ENCODE measurements at regions not wholly inside any gene's neighbourhood (a gene's known extent, or its start where the extent isn't known, plus 50 kb on each side); places are given as distances from the start of the nearest gene placed in this dataset.

DNA sequence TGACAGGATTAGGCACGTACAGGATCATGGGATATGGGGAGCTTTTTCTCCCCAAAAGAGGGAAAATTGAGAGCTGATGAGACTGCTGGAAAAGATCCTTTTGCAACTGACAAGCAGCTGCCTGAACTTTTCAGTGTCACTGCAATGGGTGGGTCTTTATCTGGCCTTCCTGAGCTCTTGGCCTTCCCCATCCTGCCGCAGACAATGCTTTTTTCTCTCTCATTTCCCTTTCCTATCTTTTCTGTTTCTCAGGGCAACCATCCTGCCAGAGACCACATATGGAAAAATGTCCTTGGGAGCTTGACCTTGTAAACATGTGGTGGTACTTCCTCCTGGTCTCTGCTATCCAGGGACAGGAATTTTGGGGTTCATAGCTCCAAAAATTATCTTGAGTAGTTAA lies 75.8 kb downstream of the CALM1 start:
- no peak overlapping the region for H3K4me3 ChIP-seq (ENCODE audit: low read depth, poor library complexity, severe bottlenecking)
- DNase-seq (ENCODE audit: low spot score in 2 of 2), result no peak
- 69 to 78% methylated on average over 2 of the region's 2 CpGs for WGBS, 2 donors
- TF ChIP-seq, protein P1, sequence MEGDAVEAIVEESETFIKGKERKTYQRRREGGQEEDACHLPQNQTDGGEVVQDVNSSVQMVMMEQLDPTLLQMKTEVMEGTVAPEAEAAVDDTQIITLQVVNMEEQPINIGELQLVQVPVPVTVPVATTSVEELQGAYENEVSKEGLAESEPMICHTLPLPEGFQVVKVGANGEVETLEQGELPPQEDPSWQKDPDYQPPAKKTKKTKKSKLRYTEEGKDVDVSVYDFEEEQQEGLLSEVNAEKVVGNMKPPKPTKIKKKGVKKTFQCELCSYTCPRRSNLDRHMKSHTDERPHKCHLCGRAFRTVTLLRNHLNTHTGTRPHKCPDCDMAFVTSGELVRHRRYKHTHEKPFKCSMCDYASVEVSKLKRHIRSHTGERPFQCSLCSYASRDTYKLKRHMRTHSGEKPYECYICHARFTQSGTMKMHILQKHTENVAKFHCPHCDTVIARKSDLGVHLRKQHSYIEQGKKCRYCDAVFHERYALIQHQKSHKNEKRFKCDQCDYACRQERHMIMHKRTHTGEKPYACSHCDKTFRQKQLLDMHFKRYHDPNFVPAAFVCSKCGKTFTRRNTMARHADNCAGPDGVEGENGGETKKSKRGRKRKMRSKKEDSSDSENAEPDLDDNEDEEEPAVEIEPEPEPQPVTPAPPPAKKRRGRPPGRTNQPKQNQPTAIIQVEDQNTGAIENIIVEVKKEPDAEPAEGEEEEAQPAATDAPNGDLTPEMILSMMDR (IDR thresholded peaks at IDR 0.05), result no peak
- TF ChIP-seq POLR2A (IDR thresholded peaks at IDR 0.05), result no peak
- intact Hi-C loops (cut with DNase I; ENCODE audit: low total_unique reads), result no loop called here
